Caco-2 (cell line): ENCODE measurements at regions not wholly inside any gene's neighbourhood (a gene's known extent, or its start where the extent isn't known, plus 50 kb on each side); places are given as distances from the start of the nearest gene placed in this dataset.

Source experiments
- BruUV-seq: library from RNA; stranded (reverse); fragments of 400-500 nt; replicated peaks from 2 replicates; lab custom pipeline; 2021; lab: Mats Ljungman, UMichigan
- CTCF ChIA-PET: fragments of 300-600 bp; sonication (Branson Sonifier 250); formaldehyde crosslinking; loops from one replicate; lab custom pipeline; 2022; ENCODE audit warnings: antibody characterized with exemption; lab: Charles Lee
- POLR2A ChIA-PET: fragments of 300-600 bp; sonication (Branson Sonifier 250); formaldehyde crosslinking; loops from one replicate; lab custom pipeline; 2022; ENCODE audit warnings: antibody characterized with exemption; lab: Charles Lee
- DNase-seq, 2 experiments: peaks; one replicate each; pipeline versions ENCODE4 v3.0.0 to v3.0.0-alpha.2; 2020 to 2022
- H3K27me3 ChIP-seq: replicated peaks from 2 replicates; pipeline ENCODE4 v1.6.0; 2011; ENCODE audit warnings: low read length; ENCODE audit not compliant: control insufficient read depth, insufficient read depth
- H3K36me3 ChIP-seq: 2 replicates; pipeline ENCODE4 v1.5.1; 2011; ENCODE audit warnings: low read length; ENCODE audit not compliant: control insufficient read depth, insufficient read depth
- H3K4me1 ChIP-seq: fragments of 250-450 bp; sonication (Bioruptor Pico); 2 replicates; pipeline ENCODE4 v1.5.1; 2020; ENCODE audit warnings: mild to moderate bottlenecking
- H3K4me3 ChIP-seq: 2 replicates; pipeline ENCODE4 v1.5.1; 2011; ENCODE audit warnings: low read depth, mild to moderate bottlenecking, control low read depth, low read length
- H3K9me3 ChIP-seq: fragments of 250-450 bp; sonication (Bioruptor Pico); 2 replicates; pipeline ENCODE4 v1.5.1; 2020; ENCODE audit warnings: mild to moderate bottlenecking, moderate library complexity
- H3K27ac Mint-ChIP-seq: one replicate; pipeline ENCODE4 v1.8.0; 2022; ENCODE audit warnings: mixed read lengths; ENCODE audit not compliant: unreplicated experiment
- H3K27me3 Mint-ChIP-seq: one replicate; pipeline ENCODE4 v1.8.0; 2022; ENCODE audit warnings: mixed read lengths; ENCODE audit not compliant: insufficient read depth, unreplicated experiment
- H3K36me3 Mint-ChIP-seq: one replicate; pipeline ENCODE4 v1.8.0; 2022; ENCODE audit warnings: mild to moderate bottlenecking, mixed read lengths; ENCODE audit not compliant: insufficient read depth, unreplicated experiment
- H3K4me1 Mint-ChIP-seq: one replicate; pipeline ENCODE4 v1.8.0; 2022; ENCODE audit warnings: low read depth, mixed read lengths; ENCODE audit not compliant: unreplicated experiment
- H3K4me3 Mint-ChIP-seq: one replicate; pipeline ENCODE4 v1.8.0; 2022; ENCODE audit warnings: mild to moderate bottlenecking, moderate library complexity, mixed read lengths; ENCODE audit not compliant: unreplicated experiment
- H3K9me3 Mint-ChIP-seq: one replicate; pipeline ENCODE4 v1.8.0; 2022; ENCODE audit warnings: mixed read lengths; ENCODE audit not compliant: unreplicated experiment
- CTCF ChIP-seq, 2 experiments: fragments of 200-600 bp in 1 of 2; IDR thresholded peaks; 1 replicate in 1 of 2; 2 replicates in 1 of 2; pipeline versions ENCODE4 v1.5.1 to v1.8.0; 2011 to 2022; ENCODE audit warnings: antibody characterized with exemption in 1 of 2, control low read depth in 1 of 2, inconsistent platforms in 1 of 2, low read depth in 1 of 2, low read length in 1 of 2, mild to moderate bottlenecking in 1 of 2, moderate library complexity in 1 of 2; ENCODE audit not compliant: insufficient read depth in 1 of 2, severe bottlenecking in 1 of 2, unreplicated experiment in 1 of 2
- intact Hi-C: fragments of 100-400 bp; cut with micrococcal nuclease; formaldehyde crosslinking; loops from one replicate; pipeline ENCODE4 v1.10.0; 2022; ENCODE audit not compliant: unreplicated experiment

- Histone ChIP-seq H3K4me3 (no peak overlapping the region), H3K4me1 (no peaks in the 10 kb centered on the region), H3K36me3 (no peaks in the 10 kb centered on the region), H3K9me3 (no peaks in the 10 kb centered on the region), H3K27me3 (no peaks in the 10 kb centered on the region)
- TF ChIP-seq CTCF (IDR thresholded peaks at IDR 0.05; ENCODE audit: insufficient read depth in 1 of 2, low read depth in 1 of 2, low read length in 1 of 2, severe bottlenecking in 1 of 2, unreplicated experiment in 1 of 2) = no peak
- no peak for DNase-seq
- Mint-ChIP-seq H3K9me3 (peaks cover 9% of the 10 kb centered on the region), H3K27me3 (no peaks in the 10 kb centered on the region), H3K4me1 (no peaks in the 10 kb centered on the region), H3K4me3 (no peak overlapping the region), H3K27ac (no peak overlapping the region), H3K36me3 (no peaks in the 10 kb centered on the region)
- intact Hi-C loops = no loop called here
- ChIA-PET CTCF (no interaction called here), POLR2A (no interaction called here)
- BruUV-seq = no TSS peak
Measured at GRCh38 chr1:239644604-239645003, 258.2 kb downstream of the CHRM3 start.

GRCh38 chr1:239647045-239647444 is 260.7 kb downstream of the CHRM3 start:
- DNase-seq = no peak
- Mint-ChIP-seq H3K36me3 (no peaks in the 10 kb centered on the region), H3K27me3 (no peaks in the 10 kb centered on the region), H3K4me1 (no peaks in the 10 kb centered on the region), H3K9me3 (peaks cover 8% of the 10 kb centered on the region), H3K4me3 (no peak overlapping the region), H3K27ac (no peak overlapping the region)
- Histone ChIP-seq H3K27me3 (no peaks in the 10 kb centered on the region), H3K9me3 (no peaks in the 10 kb centered on the region), H3K4me3 (no peak overlapping the region), H3K4me1 (no peaks in the 10 kb centered on the region), H3K36me3 (no peaks in the 10 kb centered on the region)
- no peak for TF ChIP-seq CTCF (IDR thresholded peaks at IDR 0.05; ENCODE audit: insufficient read depth in 1 of 2, low read depth in 1 of 2, low read length in 1 of 2, severe bottlenecking in 1 of 2, unreplicated experiment in 1 of 2)
- ChIA-PET CTCF (no interaction called here), POLR2A (no interaction called here)
- intact Hi-C loops = no loop called here
- BruUV-seq = no TSS peak

- H3K27me3 Mint-ChIP-seq = no peaks in the 10 kb centered on the region
- DNase-seq = no peak
- TF ChIP-seq CTCF (IDR thresholded peaks at IDR 0.05; ENCODE audit: insufficient read depth in 1 of 2, low read depth in 1 of 2, low read length in 1 of 2, severe bottlenecking in 1 of 2, unreplicated experiment in 1 of 2) = no peak
- H3K4me3 Mint-ChIP-seq = no peak overlapping the region
- ChIA-PET CTCF (no interaction called here), POLR2A (no interaction called here)
- Histone ChIP-seq H3K4me1 (no peaks in the 10 kb centered on the region), H3K27me3 (no peaks in the 10 kb centered on the region), H3K36me3 (no peaks in the 10 kb centered on the region), H3K9me3 (no peaks in the 10 kb centered on the region), H3K4me3 (no peak overlapping the region)
- H3K27ac Mint-ChIP-seq = no peak overlapping the region
- H3K9me3 Mint-ChIP-seq = no peaks in the 10 kb centered on the region
- intact Hi-C loops = no loop called here
- no peaks in the 10 kb centered on the region for H3K36me3 Mint-ChIP-seq
- no TSS peak for BruUV-seq
- no peaks in the 10 kb centered on the region for H3K4me1 Mint-ChIP-seq
Measured at GRCh38 chr1:239647964-239648632, 261.7 kb downstream of the CHRM3 start.
